ENCODE measurements at regions not wholly inside any gene's neighbourhood (a gene's known extent, or its start where the extent isn't known, plus 50 kb on each side); places are given as distances from the start of the nearest gene placed in this dataset.
"Not testable (repeated sequence)": the region's sequence is repeated elsewhere in the genome, so short reads cannot be mapped to it uniquely, and the experiment has no call there.

GRCh38 chr12:83527810-83528209 is 841.1 kb downstream of the TMTC2 start:
- TF ChIP-seq CTCF (IDR thresholded peaks at IDR 0.05): no peak
- 67% methylated on average over 1 of the region's 1 CpG for WGBS (ENCODE audit: insufficient coverage, low coverage, low lambda C conversion rate, missing lambda C conversion rate)
- intact Hi-C loops (cut with DNase I): no loop called here
- H3K9me3 ChIP-seq: no peaks in the 10 kb centered on the region
- H3K27ac ChIP-seq: no peak overlapping the region
- DNase-seq (no peak), ATAC-seq (no peak)
- no peak overlapping the region for H3K4me3 ChIP-seq
- no peaks in the 10 kb centered on the region for H3K4me1 ChIP-seq
- no peaks in the 10 kb centered on the region for H3K27me3 ChIP-seq
- H3K36me3 ChIP-seq: no peaks in the 10 kb centered on the region

GRCh38 chr12:83515306-83516026 is 828.8 kb downstream of the TMTC2 start:
- no peak overlapping the region for H3K27ac ChIP-seq
- ATAC-seq: no peak
- intact Hi-C loops (cut with DNase I): no loop called here
- H3K27me3 ChIP-seq: no peaks in the 10 kb centered on the region
- H3K9me3 ChIP-seq: no peaks in the 10 kb centered on the region
- DNase-seq: no peak
- no peaks in the 10 kb centered on the region for H3K4me1 ChIP-seq
- no peaks in the 10 kb centered on the region for H3K36me3 ChIP-seq
- H3K4me3 ChIP-seq: no peak overlapping the region
- 85% methylated on average over 3 of the region's 3 CpGs for WGBS (ENCODE audit: insufficient coverage, low coverage, low lambda C conversion rate, missing lambda C conversion rate)
- no peak for TF ChIP-seq POLR2A (IDR thresholded peaks at IDR 0.05)
- no peak for TF ChIP-seq CTCF (IDR thresholded peaks at IDR 0.05)

GRCh38 chr12:83514372-83514771 is 827.7 kb downstream of the TMTC2 start:
- Histone ChIP-seq H3K27me3 (no peaks in the 10 kb centered on the region), H3K27ac (no peak overlapping the region), H3K4me3 (no peak overlapping the region), H3K36me3 (no peaks in the 10 kb centered on the region), H3K4me1 (no peaks in the 10 kb centered on the region), H3K9me3 (no peaks in the 10 kb centered on the region)
- no peak for DNase-seq
- intact Hi-C loops (cut with DNase I): no loop called here
- ATAC-seq: no peak
- WGBS (ENCODE audit: insufficient coverage, low coverage, low lambda C conversion rate, missing lambda C conversion rate): 60% methylated on average over 1 of the region's 1 CpG
- TF ChIP-seq CTCF (IDR thresholded peaks at IDR 0.05): no peak
- TF ChIP-seq POLR2A (IDR thresholded peaks at IDR 0.05): no peak

GRCh38 chr12:83506841-83507240 is 820.1 kb downstream of the TMTC2 start:
- Histone ChIP-seq H3K9me3 (no peaks in the 10 kb centered on the region), H3K4me3 (no peak overlapping the region), H3K4me1 (no peaks in the 10 kb centered on the region), H3K27me3 (no peaks in the 10 kb centered on the region), H3K36me3 (no peaks in the 10 kb centered on the region), H3K27ac (no peak overlapping the region)
- WGBS (ENCODE audit: insufficient coverage, low coverage, low lambda C conversion rate, missing lambda C conversion rate): 60% methylated on average over 1 of the region's 5 CpGs
- intact Hi-C loops (cut with DNase I): no loop called here
- no peak for ATAC-seq
- no peak for DNase-seq
- no peak for TF ChIP-seq CTCF (IDR thresholded peaks at IDR 0.05)
- no peak for TF ChIP-seq POLR2A (IDR thresholded peaks at IDR 0.05)

- no peaks in the 10 kb centered on the region for H3K9me3 ChIP-seq
- DNase-seq (no peak), ATAC-seq (no peak)
- no peaks in the 10 kb centered on the region for H3K36me3 ChIP-seq
- WGBS (ENCODE audit: insufficient coverage, low coverage, low lambda C conversion rate, missing lambda C conversion rate): 41% methylated on average over 2 of the region's 2 CpGs
- TF ChIP-seq POLR2A (IDR thresholded peaks at IDR 0.05): no peak
- no peak for TF ChIP-seq CTCF (IDR thresholded peaks at IDR 0.05)
- intact Hi-C loops (cut with DNase I): no loop called here
- H3K27me3 ChIP-seq: no peaks in the 10 kb centered on the region
- H3K4me3 ChIP-seq: no peak overlapping the region
- no peaks in the 10 kb centered on the region for H3K4me1 ChIP-seq
- no peak overlapping the region for H3K27ac ChIP-seq
Observed at GRCh38 chr12:83505586-83505985, 818.9 kb downstream of the TMTC2 start.

GRCh38 chr12:83499894-83500293 is 813.2 kb downstream of the TMTC2 start:
- DNase-seq; H3K9me3 ChIP-seq; H3K36me3 ChIP-seq; intact Hi-C loops (cut with DNase I); H3K27ac ChIP-seq; ATAC-seq; H3K4me3 ChIP-seq; H3K4me1 ChIP-seq; H3K27me3 ChIP-seq: not testable (repeated sequence)

Measured in right lobe of liver (tissue), 6 donors.